IMR-90 (cell line): ENCODE measurements at regions not wholly inside any gene's neighbourhood (a gene's known extent, or its start where the extent isn't known, plus 50 kb on each side); places are given as distances from the start of the nearest gene placed in this dataset.

Source experiments
- ATAC-seq: fragments of 200-7000 bp; cut with Tn5 transposase; 2 replicates; pipeline ENCODE4 v1.9.1; 2020; ENCODE audit warnings: low read depth, mild to moderate bottlenecking, moderate library complexity
- BruUV-seq: library from RNA; stranded (reverse); fragments of 400-500 nt; replicated peaks from 2 replicates; lab custom pipeline; 2021; lab: Mats Ljungman, UMichigan
- CTCF ChIA-PET: fragments of 300-600 bp; formaldehyde crosslinking; extraction: SDS; loops from one replicate; lab custom pipeline; 2021; ENCODE audit warnings: antibody characterized with exemption; lab: Yijun Ruan, JAX
- POLR2A ChIA-PET: fragments of 300-600 bp; sonication (Branson Sonifier 250); formaldehyde crosslinking; loops from one replicate; lab custom pipeline; 2022; ENCODE audit warnings: antibody characterized with exemption; ENCODE audit not compliant: unreplicated experiment; lab: Charles Lee
- DNase-seq: peaks from one replicate; pipeline ENCODE4 v3.0.0; 2013
- H2AFZ ChIP-seq: replicated peaks from 2 replicates; pipeline ENCODE3; 2013; ENCODE audit warnings: low read length, mild to moderate bottlenecking; ENCODE audit not compliant: poor library complexity
- H2AK5ac ChIP-seq: 2 replicates; pipeline ENCODE4 v1.6.1; 2013; ENCODE audit warnings: low read depth, low read length, inconsistent platforms
- H2AK9ac ChIP-seq: replicated peaks from 2 replicates; pipeline ENCODE3; 2013; ENCODE audit warnings: mild to moderate bottlenecking, low read depth, low read length, moderate library complexity; ENCODE audit not compliant: poor library complexity
- H2BK120ac ChIP-seq: 2 replicates; pipeline ENCODE4 v1.6.1; 2013; ENCODE audit warnings: low read depth, low read length, inconsistent platforms
- H2BK15ac ChIP-seq: 3 replicates; pipeline ENCODE4 v1.6.1; 2013; ENCODE audit warnings: low read depth, low read length, inconsistent platforms
- H2BK20ac ChIP-seq: 2 replicates; pipeline ENCODE4 v1.6.1; 2013; ENCODE audit warnings: low read depth, mild to moderate bottlenecking, inconsistent platforms, low read length, moderate library complexity
- H2BK5ac ChIP-seq: 2 replicates; pipeline ENCODE4 v1.6.1; 2013; ENCODE audit warnings: mild to moderate bottlenecking, low read depth, low read length, inconsistent platforms; ENCODE audit not compliant: poor library complexity, severe bottlenecking
- H3K14ac ChIP-seq: replicated peaks from 2 replicates; pipeline ENCODE4 v1.6.1; 2013; ENCODE audit warnings: low read depth, low read length, inconsistent platforms
- H3K18ac ChIP-seq: 2 replicates; pipeline ENCODE4 v1.6.1; 2013; ENCODE audit warnings: low read depth, low read length, control low read depth
- H3K23ac ChIP-seq: 2 replicates; pipeline ENCODE4 v1.6.1; 2013; ENCODE audit warnings: low read depth, low read length, inconsistent platforms
- H3K27ac ChIP-seq: 2 replicates; pipeline ENCODE4 v1.5.1; 2013; ENCODE audit warnings: mild to moderate bottlenecking, control low read depth, low read length; ENCODE audit not compliant: insufficient read depth
- H3K27me3 ChIP-seq: 2 replicates; pipeline ENCODE4 v1.6.1; 2013; ENCODE audit warnings: low read length; ENCODE audit not compliant: control insufficient read depth, insufficient read depth
- H3K36me3 ChIP-seq: 2 replicates; pipeline ENCODE4 v1.6.1; 2013; ENCODE audit warnings: low read length, mixed read lengths; ENCODE audit not compliant: control insufficient read depth, insufficient read depth
- H3K4ac ChIP-seq: 2 replicates; pipeline ENCODE4 v1.6.1; 2013; ENCODE audit warnings: low read depth, low read length, inconsistent platforms
- H3K4me1 ChIP-seq: 2 replicates; pipeline ENCODE4 v1.6.1; 2013; ENCODE audit warnings: low read length, mixed read lengths; ENCODE audit not compliant: control insufficient read depth, insufficient read depth
- H3K4me2 ChIP-seq: 2 replicates; pipeline ENCODE4 v1.6.1; 2013; ENCODE audit warnings: low read depth, mild to moderate bottlenecking, control low read depth, low read length, moderate library complexity
- H3K4me3 ChIP-seq: 2 replicates; pipeline ENCODE4 v1.5.1; 2013; ENCODE audit warnings: low read depth, mild to moderate bottlenecking, control low read depth, low read length, moderate library complexity; ENCODE audit not compliant: insufficient read depth
- H3K56ac ChIP-seq: 2 replicates; pipeline ENCODE4 v1.6.1; 2013; ENCODE audit warnings: low read length, inconsistent platforms; ENCODE audit not compliant: insufficient read depth; ENCODE audit errors: extremely low read depth
- H3K79me1 ChIP-seq, 2 experiments: 2 replicates each; pipeline ENCODE4 v1.6.1; 2013; ENCODE audit warnings: low read length in 2 of 2, inconsistent platforms in 1 of 2, low read depth in 1 of 2
- H3K9ac ChIP-seq: 2 replicates; pipeline ENCODE4 v1.6.1; 2013; ENCODE audit warnings: low read depth, low read length, control low read depth
- H3K9me1 ChIP-seq: 2 replicates; pipeline ENCODE4 v1.6.1; 2013; ENCODE audit warnings: low read length, inconsistent platforms; ENCODE audit not compliant: insufficient read depth
- H3K9me3 ChIP-seq: 2 replicates; pipeline ENCODE4 v1.6.1; 2013; ENCODE audit warnings: low read length; ENCODE audit not compliant: control insufficient read depth, insufficient read depth
- H4K20me1 ChIP-seq: 2 replicates; pipeline ENCODE4 v1.6.1; 2013; ENCODE audit warnings: low read length, inconsistent platforms; ENCODE audit not compliant: insufficient read depth
- H4K5ac ChIP-seq: 2 replicates; pipeline ENCODE4 v1.6.1; 2013; ENCODE audit warnings: mild to moderate bottlenecking, low read depth, low read length, control low read depth
- H4K8ac ChIP-seq, 2 experiments: 2 replicates each; pipeline ENCODE4 v1.6.1; 2013; ENCODE audit warnings: low read depth in 2 of 2, low read length in 2 of 2, control low read depth in 1 of 2, inconsistent platforms in 1 of 2
- H4K91ac ChIP-seq: 2 replicates; pipeline ENCODE4 v1.6.1; 2013; ENCODE audit warnings: low read depth, low read length, inconsistent platforms; ENCODE audit not compliant: insufficient read depth
- CHD1 ChIP-seq: IDR thresholded peaks from 2 replicates; pipeline ENCODE4 v1.6.1; 2012; ENCODE audit warnings: low read depth, low read length, improper control_type of control experiment
- FOS ChIP-seq: fragments of 150-350 bp; IDR thresholded peaks from 2 replicates; pipeline ENCODE4 v1.6.1; 2016; ENCODE audit warnings: low read depth, low read length
- MAZ ChIP-seq: IDR thresholded peaks from 2 replicates; pipeline ENCODE4 v1.6.1; 2012; ENCODE audit warnings: low read depth, mild to moderate bottlenecking, low read length, improper control_type of control experiment, moderate library complexity, borderline replicate concordance
- MXI1 ChIP-seq: IDR thresholded peaks from 2 replicates; pipeline ENCODE4 v1.6.1; 2012; ENCODE audit warnings: low read depth, mild to moderate bottlenecking, low read length, moderate library complexity, borderline replicate concordance
- WGBS, 2 experiments: methylation state at CpG; one replicate each; pipeline versions ENCODE4 v1.1.5 to v1.1.7; 2013; ENCODE audit warnings: missing lambda C conversion rate in 2 of 2; ENCODE audit not compliant: insufficient read length in 1 of 2; ENCODE audit errors: extremely low coverage in 2 of 2; 5-methylcytosine and 5-hydroxymethylcytosine counted together
- dilution Hi-C: fragments of 300-500 bp; cut with HindIII; formaldehyde crosslinking; loops from one replicate; pipeline ENCODE4 v1.14.3; 2018; ENCODE audit warnings: low sequenced_read_pairs; ENCODE audit not compliant: unreplicated experiment
- in situ Hi-C: fragments of 300-500 bp; cut with MboI; formaldehyde crosslinking; loops from 3 replicates; pipeline ENCODE4 v1.14.3; 2019; ENCODE audit warnings: low sequenced_read_pairs, inconsistent platforms, mixed read lengths
- intact Hi-C: fragments of 100-400 bp; cut with micrococcal nuclease; formaldehyde crosslinking; loops from 2 replicates; pipeline ENCODE4 v1.10.0; 2022
- TF ChIP-seq, protein P1 (sequence below): conservative IDR thresholded peaks from 2 replicates; pipeline ENCODE4 v1.5.1; 2012; ENCODE audit warnings: mild to moderate bottlenecking, low read depth, low read length, improper control_type of control experiment

DNA sequence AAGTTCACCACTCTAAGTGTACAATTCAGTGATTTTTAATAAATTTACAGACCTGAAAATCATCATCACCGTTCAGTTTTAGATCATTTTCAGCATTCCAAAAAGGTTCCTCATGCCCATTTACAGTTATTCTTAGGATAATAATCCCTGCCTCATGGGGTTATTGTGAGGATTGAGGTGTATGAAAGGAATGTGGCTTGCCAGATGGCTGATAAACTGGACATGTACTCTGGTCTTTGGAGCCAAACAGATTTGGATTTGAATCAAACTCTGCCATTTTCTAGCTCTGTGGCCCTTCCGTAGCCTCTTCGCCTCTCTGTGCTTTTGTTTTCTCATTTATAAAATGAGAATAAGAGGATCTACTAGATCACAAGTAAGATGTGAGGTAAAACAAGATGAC lies 53.9 kb upstream of the GPRC5B start:
- BruUV-seq: no TSS peak
- Histone ChIP-seq H3K4ac (no peak overlapping the region), H2BK15ac (no peak overlapping the region), H2BK120ac (no peak overlapping the region), H2BK20ac (no peak overlapping the region), H3K9me3 (no peaks in the 10 kb centered on the region), H3K14ac (no peak overlapping the region), H2AK5ac (no peak overlapping the region), H4K5ac (no peak overlapping the region), H3K27me3 (no peaks in the 10 kb centered on the region), H3K23ac (no peak overlapping the region), H3K4me3 (no peak overlapping the region), H3K79me1 (no peaks in the 10 kb centered on the region), H4K20me1 (no peaks in the 10 kb centered on the region), H3K9ac (no peak overlapping the region), H3K36me3 (no peaks in the 10 kb centered on the region), H3K18ac (no peak overlapping the region), H3K4me1 (no peaks in the 10 kb centered on the region), H3K9me1 (no peaks in the 10 kb centered on the region), H2AK9ac (no peak overlapping the region), H2BK5ac (no peak overlapping the region), H4K91ac (no peak overlapping the region), H2AFZ (no peak overlapping the region), H3K56ac (no peak overlapping the region), H3K27ac (no peak overlapping the region), H4K8ac (no peak overlapping the region), H3K4me2 (no peak overlapping the region)
- dilution Hi-C loops (no loop called here), intact Hi-C loops (no loop called here), in situ Hi-C loops (no loop called here)
- no peak for ATAC-seq
- no peak for TF ChIP-seq CHD1
- no peak for TF ChIP-seq MXI1
- TF ChIP-seq FOS: no peak
- TF ChIP-seq, protein P1, sequence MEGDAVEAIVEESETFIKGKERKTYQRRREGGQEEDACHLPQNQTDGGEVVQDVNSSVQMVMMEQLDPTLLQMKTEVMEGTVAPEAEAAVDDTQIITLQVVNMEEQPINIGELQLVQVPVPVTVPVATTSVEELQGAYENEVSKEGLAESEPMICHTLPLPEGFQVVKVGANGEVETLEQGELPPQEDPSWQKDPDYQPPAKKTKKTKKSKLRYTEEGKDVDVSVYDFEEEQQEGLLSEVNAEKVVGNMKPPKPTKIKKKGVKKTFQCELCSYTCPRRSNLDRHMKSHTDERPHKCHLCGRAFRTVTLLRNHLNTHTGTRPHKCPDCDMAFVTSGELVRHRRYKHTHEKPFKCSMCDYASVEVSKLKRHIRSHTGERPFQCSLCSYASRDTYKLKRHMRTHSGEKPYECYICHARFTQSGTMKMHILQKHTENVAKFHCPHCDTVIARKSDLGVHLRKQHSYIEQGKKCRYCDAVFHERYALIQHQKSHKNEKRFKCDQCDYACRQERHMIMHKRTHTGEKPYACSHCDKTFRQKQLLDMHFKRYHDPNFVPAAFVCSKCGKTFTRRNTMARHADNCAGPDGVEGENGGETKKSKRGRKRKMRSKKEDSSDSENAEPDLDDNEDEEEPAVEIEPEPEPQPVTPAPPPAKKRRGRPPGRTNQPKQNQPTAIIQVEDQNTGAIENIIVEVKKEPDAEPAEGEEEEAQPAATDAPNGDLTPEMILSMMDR: no peak
- TF ChIP-seq MAZ: no peak
- DNase-seq: no peak
- ChIA-PET CTCF (no interaction called here), POLR2A (no interaction called here)
- no CpG with 5 or more reads among the region's 3 CpGs for WGBS, 2 experiments
